ENCODE measurements at regions not wholly inside any gene's neighbourhood (a gene's known extent, or its start where the extent isn't known, plus 50 kb on each side); places are given as distances from the start of the nearest gene placed in this dataset.

DNA sequence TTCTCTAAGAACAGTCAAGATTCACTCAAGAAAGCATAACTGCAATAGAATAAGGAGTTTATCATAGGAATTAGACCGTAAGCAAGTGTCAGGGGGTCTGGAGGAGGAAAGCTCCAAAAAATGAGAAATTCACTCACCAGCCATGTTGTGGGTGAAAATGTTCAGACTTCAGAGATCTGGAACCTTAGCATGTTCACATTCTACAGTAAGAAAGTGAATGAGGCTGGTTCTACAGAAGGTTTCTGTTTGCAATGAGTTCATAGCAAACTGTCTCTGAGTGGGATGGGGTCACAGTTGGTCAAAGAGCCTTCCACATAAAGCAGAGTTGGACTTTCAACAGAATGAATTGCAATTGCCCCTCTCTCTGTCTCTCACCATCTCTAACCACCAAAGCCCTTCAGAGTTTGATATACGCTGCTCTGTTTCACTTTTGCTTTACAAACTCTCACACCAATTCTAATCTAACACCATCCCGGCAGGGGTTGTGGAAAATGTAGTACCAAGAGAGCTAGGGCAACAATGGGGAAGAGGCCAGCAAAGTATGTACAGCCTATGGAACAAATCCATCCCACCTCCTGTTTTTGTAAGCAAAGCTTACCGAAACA lies 581.8 kb upstream of the UBE2E2 start:
- CTCF ChIA-PET, result interaction anchor here (1.4 kb wide), 1 partner anchor 57 kb away, joined by 4 read pairs; no protein-coding TSS in a partner anchor
- DNase-seq (ENCODE audit: low spot score) (no peak), ATAC-seq (no peak)
- Mint-ChIP-seq H3K36me3 (no peaks in the 10 kb centered on the region), H3K4me3 (no peak overlapping the region), H3K9me3 (peaks cover 5% of the 10 kb centered on the region), H3K27me3 (ENCODE audit: low read depth) (no peaks in the 10 kb centered on the region), H3K27ac (no peak overlapping the region), H3K4me1 (no peaks in the 10 kb centered on the region)
- POLR2A ChIA-PET, result no interaction called here
- no peak for TF ChIP-seq ZNF138 (CRISPR knock-in tag; conservative IDR thresholded peaks at IDR 0.05)
- TF ChIP-seq, protein P1, sequence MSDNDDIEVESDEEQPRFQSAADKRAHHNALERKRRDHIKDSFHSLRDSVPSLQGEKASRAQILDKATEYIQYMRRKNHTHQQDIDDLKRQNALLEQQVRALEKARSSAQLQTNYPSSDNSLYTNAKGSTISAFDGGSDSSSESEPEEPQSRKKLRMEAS (CRISPR knock-in tag; IDR thresholded peaks at IDR 0.05), result no peak
- TF ChIP-seq, protein P2, sequence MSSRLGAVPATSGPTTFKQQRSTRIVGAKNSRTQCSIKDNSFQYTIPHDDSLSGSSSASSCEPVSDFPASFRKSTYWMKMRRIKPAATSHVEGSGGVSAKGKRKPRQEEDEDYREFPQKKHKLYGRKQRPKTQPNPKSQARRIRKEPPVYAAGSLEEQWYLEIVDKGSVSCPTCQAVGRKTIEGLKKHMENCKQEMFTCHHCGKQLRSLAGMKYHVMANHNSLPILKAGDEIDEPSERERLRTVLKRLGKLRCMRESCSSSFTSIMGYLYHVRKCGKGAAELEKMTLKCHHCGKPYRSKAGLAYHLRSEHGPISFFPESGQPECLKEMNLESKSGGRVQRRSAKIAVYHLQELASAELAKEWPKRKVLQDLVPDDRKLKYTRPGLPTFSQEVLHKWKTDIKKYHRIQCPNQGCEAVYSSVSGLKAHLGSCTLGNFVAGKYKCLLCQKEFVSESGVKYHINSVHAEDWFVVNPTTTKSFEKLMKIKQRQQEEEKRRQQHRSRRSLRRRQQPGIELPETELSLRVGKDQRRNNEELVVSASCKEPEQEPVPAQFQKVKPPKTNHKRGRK (CRISPR knock-in tag; IDR thresholded peaks at IDR 0.05; ENCODE audit: borderline replicate concordance), result no peak
- TF ChIP-seq E2F1 (CRISPR knock-in tag; IDR thresholded peaks at IDR 0.05), result no peak

DNA sequence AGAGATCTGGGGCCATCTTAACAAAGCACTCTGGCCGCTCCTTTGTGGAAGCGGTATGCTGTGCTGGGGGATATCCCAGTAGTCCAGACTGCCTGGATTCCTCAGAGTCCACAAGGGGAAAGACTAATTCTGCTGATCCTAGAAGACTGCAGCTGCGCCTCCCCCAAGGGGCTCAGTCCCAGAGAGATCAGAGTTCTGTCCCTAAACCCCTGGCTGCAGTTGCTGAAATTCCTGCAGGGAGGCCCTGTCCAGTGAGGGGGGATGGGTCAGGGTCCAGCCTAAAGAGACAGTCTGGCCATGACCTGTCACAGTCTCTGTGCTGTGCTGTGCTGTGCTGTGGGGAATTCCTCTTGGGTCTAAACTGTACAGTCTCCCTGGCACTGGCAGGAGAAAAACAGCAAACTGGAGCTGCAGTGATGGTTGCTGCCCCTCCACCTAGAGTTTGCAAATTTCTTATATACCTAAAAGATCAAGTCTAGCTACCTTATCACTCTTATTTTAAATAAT lies 575.1 kb upstream of the UBE2E2 start:
- peaks cover 10% of the 10 kb centered on the region for H3K9me3 Mint-ChIP-seq
- no peak overlapping the region for H3K27ac Mint-ChIP-seq
- CTCF ChIA-PET, result no interaction called here
- DNase-seq (ENCODE audit: low spot score) (peak; percentile 12), ATAC-seq (peak; percentile 55)
- POLR2A ChIA-PET, result no interaction called here
- no peaks in the 10 kb centered on the region for H3K27me3 Mint-ChIP-seq (ENCODE audit: low read depth)
- H3K4me3 Mint-ChIP-seq, result no peak overlapping the region
- H3K4me1 Mint-ChIP-seq, result 0 out of 2 replicates have a peak, but pooled peaks cover 2% of the 10 kb centered on the region
- H3K36me3 Mint-ChIP-seq, result no peaks in the 10 kb centered on the region
- TF ChIP-seq, protein P3, sequence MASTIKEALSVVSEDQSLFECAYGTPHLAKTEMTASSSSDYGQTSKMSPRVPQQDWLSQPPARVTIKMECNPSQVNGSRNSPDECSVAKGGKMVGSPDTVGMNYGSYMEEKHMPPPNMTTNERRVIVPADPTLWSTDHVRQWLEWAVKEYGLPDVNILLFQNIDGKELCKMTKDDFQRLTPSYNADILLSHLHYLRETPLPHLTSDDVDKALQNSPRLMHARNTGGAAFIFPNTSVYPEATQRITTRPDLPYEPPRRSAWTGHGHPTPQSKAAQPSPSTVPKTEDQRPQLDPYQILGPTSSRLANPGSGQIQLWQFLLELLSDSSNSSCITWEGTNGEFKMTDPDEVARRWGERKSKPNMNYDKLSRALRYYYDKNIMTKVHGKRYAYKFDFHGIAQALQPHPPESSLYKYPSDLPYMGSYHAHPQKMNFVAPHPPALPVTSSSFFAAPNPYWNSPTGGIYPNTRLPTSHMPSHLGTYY (CRISPR knock-in tag; IDR thresholded peaks at IDR 0.05), result no peak
- TF ChIP-seq SOX15 (CRISPR knock-in tag; IDR thresholded peaks at IDR 0.05), result no peak
- TF ChIP-seq MXD4 (CRISPR knock-in tag; IDR thresholded peaks at IDR 0.05; ENCODE audit: borderline replicate concordance), result no peak
- TF ChIP-seq, protein P4, sequence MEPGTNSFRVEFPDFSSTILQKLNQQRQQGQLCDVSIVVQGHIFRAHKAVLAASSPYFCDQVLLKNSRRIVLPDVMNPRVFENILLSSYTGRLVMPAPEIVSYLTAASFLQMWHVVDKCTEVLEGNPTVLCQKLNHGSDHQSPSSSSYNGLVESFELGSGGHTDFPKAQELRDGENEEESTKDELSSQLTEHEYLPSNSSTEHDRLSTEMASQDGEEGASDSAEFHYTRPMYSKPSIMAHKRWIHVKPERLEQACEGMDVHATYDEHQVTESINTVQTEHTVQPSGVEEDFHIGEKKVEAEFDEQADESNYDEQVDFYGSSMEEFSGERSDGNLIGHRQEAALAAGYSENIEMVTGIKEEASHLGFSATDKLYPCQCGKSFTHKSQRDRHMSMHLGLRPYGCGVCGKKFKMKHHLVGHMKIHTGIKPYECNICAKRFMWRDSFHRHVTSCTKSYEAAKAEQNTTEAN (CRISPR knock-in tag; IDR thresholded peaks at IDR 0.05), result no peak
- TF ChIP-seq CTCF (IDR thresholded peaks at IDR 0.05), result no peak
- no peak for TF ChIP-seq GABPB1 (CRISPR knock-in tag; IDR thresholded peaks at IDR 0.05)
- TF ChIP-seq SMAD3 (CRISPR knock-in tag; IDR thresholded peaks at IDR 0.05; ENCODE audit: borderline replicate concordance), result no peak
- no peak for TF ChIP-seq PREB (CRISPR knock-in tag; IDR thresholded peaks at IDR 0.05; ENCODE audit: borderline replicate concordance)
- TF ChIP-seq ZNF281 (CRISPR knock-in tag; IDR thresholded peaks at IDR 0.05), result no peak
- no peak for TF ChIP-seq RELA (CRISPR knock-in tag; IDR thresholded peaks at IDR 0.05; ENCODE audit: borderline replicate concordance)
- TF ChIP-seq TEAD4 (CRISPR knock-in tag; IDR thresholded peaks at IDR 0.05), result no peak
- TF ChIP-seq NR2C2 (CRISPR knock-in tag; IDR thresholded peaks at IDR 0.05), result no peak
- TF ChIP-seq, protein P5, sequence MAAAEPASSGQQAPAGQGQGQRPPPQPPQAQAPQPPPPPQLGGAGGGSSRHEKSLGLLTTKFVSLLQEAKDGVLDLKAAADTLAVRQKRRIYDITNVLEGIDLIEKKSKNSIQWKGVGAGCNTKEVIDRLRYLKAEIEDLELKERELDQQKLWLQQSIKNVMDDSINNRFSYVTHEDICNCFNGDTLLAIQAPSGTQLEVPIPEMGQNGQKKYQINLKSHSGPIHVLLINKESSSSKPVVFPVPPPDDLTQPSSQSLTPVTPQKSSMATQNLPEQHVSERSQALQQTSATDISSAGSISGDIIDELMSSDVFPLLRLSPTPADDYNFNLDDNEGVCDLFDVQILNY (CRISPR knock-in tag; IDR thresholded peaks at IDR 0.05), result no peak
- TF ChIP-seq, protein P6, sequence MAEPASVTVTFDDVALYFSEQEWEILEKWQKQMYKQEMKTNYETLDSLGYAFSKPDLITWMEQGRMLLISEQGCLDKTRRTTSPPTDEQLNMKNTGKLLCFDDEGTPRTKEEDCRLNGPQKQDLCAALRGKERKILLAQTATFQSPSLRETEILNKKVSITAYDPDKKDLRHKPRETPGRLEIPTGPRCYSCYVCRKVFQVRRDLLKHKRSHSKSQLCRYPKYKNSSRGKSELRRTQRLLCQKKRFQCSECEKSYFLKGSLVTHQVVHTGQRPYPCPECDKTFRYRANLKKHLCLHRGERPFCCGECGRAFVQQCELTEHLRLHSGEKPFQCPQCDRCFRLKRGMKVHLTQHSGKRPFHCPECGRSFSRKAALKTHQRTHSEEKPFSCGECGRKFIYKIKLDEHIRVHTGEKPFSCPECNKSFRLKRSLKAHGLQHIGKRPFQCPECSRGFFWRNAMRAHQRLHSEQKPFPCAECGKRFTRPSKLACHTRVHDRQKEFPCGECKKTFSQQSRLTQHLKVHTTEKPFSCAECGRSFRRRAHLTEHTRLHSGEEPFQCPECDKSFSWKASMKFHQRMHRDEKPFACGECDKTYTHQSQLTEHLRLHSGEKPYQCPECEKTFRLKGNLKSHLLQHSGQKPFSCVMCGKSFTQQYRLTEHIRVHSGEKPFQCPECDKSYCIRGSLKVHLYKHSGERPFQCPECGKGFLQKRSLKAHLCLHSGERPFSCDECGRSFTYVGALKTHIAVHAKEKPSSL (CRISPR knock-in tag; conservative IDR thresholded peaks at IDR 0.05), result no peak
- no peak for TF ChIP-seq GTF2I (CRISPR knock-in tag; conservative IDR thresholded peaks at IDR 0.05)

Measured in WTC11 (cell line).